SU-DHL-6 (cell line): ENCODE measurements at regions not wholly inside any gene's neighbourhood (a gene's known extent, or its start where the extent isn't known, plus 50 kb on each side); places are given as distances from the start of the nearest gene placed in this dataset.

Experiments used
- EZH2phosphoT487 ChIP-seq: fragments of 200-600 bp; sonication (generic), shearing (Covaris generic); conservative IDR thresholded peaks from 2 replicates; pipeline ENCODE4 v1.6.1; 2018; ENCODE audit warnings: mild to moderate bottlenecking, antibody characterized with exemption, low read length, moderate library complexity, mixed read lengths
- TF ChIP-seq, protein P1 (sequence below): fragments of 200-600 bp; sonication (generic); IDR thresholded peaks from one replicate; pipeline ENCODE4 v1.5.1; 2017; ENCODE audit warnings: antibody characterized with exemption, mild to moderate bottlenecking, low read length, moderate library complexity; ENCODE audit not compliant: insufficient read depth, poor library complexity, severe bottlenecking

DNA sequence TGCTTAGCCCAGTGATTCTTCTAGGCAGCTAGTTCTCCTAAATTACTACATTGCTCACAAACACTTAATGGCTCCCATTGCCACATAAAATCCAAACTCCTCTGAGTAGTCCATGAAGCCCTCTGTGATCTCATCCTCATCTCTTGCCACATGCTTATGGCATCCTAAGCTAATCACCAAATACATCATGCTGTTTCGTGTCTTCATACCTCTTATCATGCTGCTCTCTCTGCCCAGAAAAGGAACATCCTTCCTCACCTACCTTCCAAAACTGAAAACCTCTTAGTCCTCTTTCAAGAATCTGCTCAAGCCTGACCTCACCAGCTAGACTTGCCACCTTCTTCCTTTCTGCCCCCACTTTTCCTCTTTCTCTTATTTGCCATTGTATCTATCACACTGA is 108.5 kb downstream of the DUSP6 start:
- TF ChIP-seq, protein P1, sequence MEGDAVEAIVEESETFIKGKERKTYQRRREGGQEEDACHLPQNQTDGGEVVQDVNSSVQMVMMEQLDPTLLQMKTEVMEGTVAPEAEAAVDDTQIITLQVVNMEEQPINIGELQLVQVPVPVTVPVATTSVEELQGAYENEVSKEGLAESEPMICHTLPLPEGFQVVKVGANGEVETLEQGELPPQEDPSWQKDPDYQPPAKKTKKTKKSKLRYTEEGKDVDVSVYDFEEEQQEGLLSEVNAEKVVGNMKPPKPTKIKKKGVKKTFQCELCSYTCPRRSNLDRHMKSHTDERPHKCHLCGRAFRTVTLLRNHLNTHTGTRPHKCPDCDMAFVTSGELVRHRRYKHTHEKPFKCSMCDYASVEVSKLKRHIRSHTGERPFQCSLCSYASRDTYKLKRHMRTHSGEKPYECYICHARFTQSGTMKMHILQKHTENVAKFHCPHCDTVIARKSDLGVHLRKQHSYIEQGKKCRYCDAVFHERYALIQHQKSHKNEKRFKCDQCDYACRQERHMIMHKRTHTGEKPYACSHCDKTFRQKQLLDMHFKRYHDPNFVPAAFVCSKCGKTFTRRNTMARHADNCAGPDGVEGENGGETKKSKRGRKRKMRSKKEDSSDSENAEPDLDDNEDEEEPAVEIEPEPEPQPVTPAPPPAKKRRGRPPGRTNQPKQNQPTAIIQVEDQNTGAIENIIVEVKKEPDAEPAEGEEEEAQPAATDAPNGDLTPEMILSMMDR = no peak
- no peak for TF ChIP-seq EZH2phosphoT487
